Mesenchymal stem cell (in vitro differentiated cells and primary cell): ENCODE measurements at regions not wholly inside any gene's neighbourhood (a gene's known extent, or its start where the extent isn't known, plus 50 kb on each side); places are given as distances from the start of the nearest gene placed in this dataset.

Experiments used
- DNase-seq: peaks from one replicate; pipeline ENCODE4 v3.0.0-alpha.2; 2013
- H2AFZ ChIP-seq: one replicate; pipeline ENCODE4 v1.6.1; 2013; ENCODE audit warnings: low read depth, mild to moderate bottlenecking, control low read depth, inconsistent platforms, low read length, moderate library complexity
- H2AK5ac ChIP-seq: 2 replicates; pipeline ENCODE4 v1.6.1; 2013; ENCODE audit warnings: low read length, moderate library complexity, mild to moderate bottlenecking, inconsistent platforms; ENCODE audit not compliant: severe bottlenecking
- H2BK120ac ChIP-seq: one replicate; pipeline ENCODE4 v1.6.1; 2013; ENCODE audit warnings: low read depth, mild to moderate bottlenecking, inconsistent platforms, low read length, moderate library complexity
- H2BK12ac ChIP-seq, 2 experiments: one replicate each; pipeline ENCODE4 v1.6.1; 2013; ENCODE audit warnings: inconsistent platforms in 2 of 2, low read length in 2 of 2, mild to moderate bottlenecking in 2 of 2, moderate library complexity in 2 of 2, control low read depth in 1 of 2
- H2BK15ac ChIP-seq: one replicate; pipeline ENCODE4 v1.6.1; 2013; ENCODE audit warnings: mild to moderate bottlenecking, low read depth, inconsistent platforms; ENCODE audit not compliant: poor library complexity, severe bottlenecking
- H2BK5ac ChIP-seq: 2 replicates; pipeline ENCODE4 v1.6.1; 2013; ENCODE audit warnings: low read depth, mild to moderate bottlenecking, low read length, control low read depth, inconsistent platforms; ENCODE audit not compliant: poor library complexity, severe bottlenecking
- H3K14ac ChIP-seq, 2 experiments: one replicate each; pipeline ENCODE4 v1.6.1; 2013; ENCODE audit warnings: inconsistent platforms in 2 of 2, low read length in 2 of 2, control low read depth in 1 of 2, mild to moderate bottlenecking in 1 of 2, moderate library complexity in 1 of 2
- H3K18ac ChIP-seq, 2 experiments: one replicate each; pipeline ENCODE4 v1.6.1; 2013; ENCODE audit warnings: inconsistent platforms in 2 of 2, low read length in 2 of 2, control low read depth in 1 of 2, low read depth in 1 of 2, mild to moderate bottlenecking in 1 of 2
- H3K23ac ChIP-seq, 2 experiments: one replicate each; pipeline ENCODE4 v1.6.1; 2013; ENCODE audit warnings: inconsistent platforms in 2 of 2, low read length in 2 of 2, mild to moderate bottlenecking in 2 of 2, moderate library complexity in 2 of 2, control low read depth in 1 of 2
- H3K27ac ChIP-seq: 2 replicates; pipeline ENCODE4 v1.5.1; 2013; ENCODE audit warnings: mild to moderate bottlenecking, moderate library complexity, low read length, control low read depth, inconsistent platforms; ENCODE audit not compliant: poor library complexity, severe bottlenecking
- H3K27me3 ChIP-seq, 2 experiments: 2 replicates each; pipeline versions ENCODE4 v1.6.1 to v1.7.0; 2013; ENCODE audit warnings: low read length in 2 of 2, mild to moderate bottlenecking in 2 of 2, moderate library complexity in 2 of 2, control low read depth in 1 of 2, inconsistent platforms in 1 of 2; ENCODE audit not compliant: control insufficient read depth in 1 of 2, insufficient read depth in 1 of 2
- H3K36me3 ChIP-seq, 2 experiments: 2 replicates each; pipeline versions ENCODE4 v1.6.1 to v1.7.0; 2013; ENCODE audit warnings: low read length in 2 of 2, control low read depth in 1 of 2, inconsistent platforms in 1 of 2, low read depth in 1 of 2, mild to moderate bottlenecking in 1 of 2; ENCODE audit not compliant: insufficient read depth in 2 of 2, control insufficient read depth in 1 of 2
- H3K4ac ChIP-seq, 2 experiments: one replicate each; pipeline ENCODE4 v1.6.1; 2013; ENCODE audit warnings: inconsistent platforms in 2 of 2, low read length in 2 of 2, mild to moderate bottlenecking in 2 of 2, moderate library complexity in 2 of 2, control low read depth in 1 of 2, low read depth in 1 of 2
- H3K4me1 ChIP-seq: 2 replicates; pipeline ENCODE4 v1.6.1; 2013; ENCODE audit warnings: low read depth, low read length, control low read depth; ENCODE audit not compliant: control insufficient read depth, insufficient read depth
- H3K4me2 ChIP-seq: 2 replicates; pipeline ENCODE4 v1.6.1; 2013; ENCODE audit warnings: low read length, mild to moderate bottlenecking, inconsistent platforms; ENCODE audit not compliant: poor library complexity, severe bottlenecking
- H3K4me3 ChIP-seq, 2 experiments: 2 replicates each; pipeline versions ENCODE4 v1.5.1 to v1.7.0; 2013; ENCODE audit warnings: low read length in 2 of 2, mild to moderate bottlenecking in 2 of 2, control low read depth in 1 of 2, low read depth in 1 of 2; ENCODE audit not compliant: insufficient read depth in 1 of 2
- H3K79me1 ChIP-seq: replicated peaks from 2 replicates; pipeline ENCODE4 v1.6.1; 2013; ENCODE audit warnings: mild to moderate bottlenecking, control low read depth, low read length, inconsistent platforms; ENCODE audit not compliant: poor library complexity, severe bottlenecking
- H3K9ac ChIP-seq: 2 replicates; pipeline ENCODE4 v1.7.0; 2013; ENCODE audit warnings: mild to moderate bottlenecking, low read length, moderate library complexity
- H3K9me3 ChIP-seq: 2 replicates; pipeline ENCODE4 v1.7.0; 2013; ENCODE audit warnings: mild to moderate bottlenecking, low read length; ENCODE audit not compliant: control insufficient read depth
- H4K8ac ChIP-seq: one replicate; pipeline ENCODE4 v1.6.1; 2013; ENCODE audit warnings: inconsistent platforms, mild to moderate bottlenecking, low read length, moderate library complexity
- H4K91ac ChIP-seq: one replicate; pipeline ENCODE4 v1.6.1; 2013; ENCODE audit warnings: mild to moderate bottlenecking, low read length, inconsistent platforms
- WGBS: methylation state at CpG from one replicate; pipeline ENCODE4 v1.1.7; 2013; ENCODE audit warnings: mixed read lengths; 5-methylcytosine and 5-hydroxymethylcytosine counted together

DNA sequence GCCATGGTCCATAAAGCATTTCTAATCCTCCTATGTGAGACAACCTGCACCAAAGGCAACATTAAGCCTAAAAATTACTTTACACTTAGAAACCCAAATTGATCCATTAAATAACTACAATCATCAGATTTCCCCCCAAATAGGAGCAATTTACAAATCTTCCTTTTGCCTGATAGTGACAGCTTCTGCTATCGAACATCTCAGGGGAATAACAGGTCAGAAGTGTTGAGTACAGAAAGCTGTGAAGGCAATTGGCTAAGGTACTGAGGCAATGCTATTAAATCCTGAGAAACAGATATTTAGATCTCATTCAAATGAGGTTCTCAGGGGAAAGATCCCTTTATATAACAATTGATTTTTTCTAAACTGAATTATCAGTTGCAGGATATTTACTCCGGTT, 141.1 kb downstream of the PIK3R1 start:
- H2BK5ac ChIP-seq = no peak overlapping the region
- no peak overlapping the region for H2BK12ac ChIP-seq
- no peak overlapping the region for H3K23ac ChIP-seq
- no peak overlapping the region for H2BK15ac ChIP-seq
- no peak overlapping the region for H2BK120ac ChIP-seq
- DNase-seq = no peak
- H4K8ac ChIP-seq = no peak overlapping the region
- no peak overlapping the region for H4K91ac ChIP-seq
- 100% methylated on average over 2 of the region's 2 CpGs for WGBS
- no peaks in the 10 kb centered on the region for H3K27me3 ChIP-seq
- no peak overlapping the region for H2AK5ac ChIP-seq
- no peaks in the 10 kb centered on the region for H3K9me3 ChIP-seq
- no peaks in the 10 kb centered on the region for H3K36me3 ChIP-seq
- no peak overlapping the region for H3K27ac ChIP-seq
- H2AFZ ChIP-seq = no peak overlapping the region
- no peak overlapping the region for H3K4ac ChIP-seq
- H3K14ac ChIP-seq = no peak overlapping the region
- no peaks in the 10 kb centered on the region for H3K79me1 ChIP-seq
- H3K4me3 ChIP-seq = no peak overlapping the region
- no peak overlapping the region for H3K9ac ChIP-seq
- no peaks in the 10 kb centered on the region for H3K4me1 ChIP-seq
- H3K4me2 ChIP-seq = no peak overlapping the region
- H3K18ac ChIP-seq = no peak overlapping the region

DNA sequence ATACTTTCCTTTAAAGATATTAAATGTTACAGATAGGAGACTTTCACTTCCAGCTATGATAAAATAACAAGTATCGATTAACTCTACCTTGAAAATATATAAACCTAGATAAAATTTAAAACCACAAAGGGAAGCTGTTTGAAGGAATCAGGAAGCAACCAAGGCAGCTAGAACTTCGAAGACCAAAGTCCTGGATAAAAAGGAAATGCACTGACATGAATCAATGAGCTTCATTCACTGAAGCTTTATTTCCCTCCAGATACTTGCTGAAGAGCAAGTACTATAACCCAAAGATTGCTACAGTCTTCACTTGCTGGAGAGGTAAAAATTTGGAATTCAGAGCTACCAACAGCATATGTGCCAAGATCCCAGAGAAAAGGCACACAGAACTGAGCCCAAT, 144.1 kb downstream of the PIK3R1 start:
- Histone ChIP-seq H2BK5ac (no peak overlapping the region), H2BK12ac (no peak overlapping the region), H3K9ac (no peak overlapping the region), H3K23ac (no peak overlapping the region), H3K27ac (no peak overlapping the region), H2AK5ac (no peak overlapping the region), H3K36me3 (no peaks in the 10 kb centered on the region), H3K27me3 (no peaks in the 10 kb centered on the region), H2BK15ac (no peak overlapping the region), H3K9me3 (peaks cover 13% of the 10 kb centered on the region), H3K4me2 (no peak overlapping the region), H2BK120ac (no peak overlapping the region), H3K18ac (no peak overlapping the region), H3K4ac (no peak overlapping the region), H3K4me1 (no peaks in the 10 kb centered on the region), H4K8ac (no peak overlapping the region), H3K79me1 (no peaks in the 10 kb centered on the region), H3K14ac (no peak overlapping the region), H2AFZ (no peak overlapping the region), H3K4me3 (no peak overlapping the region), H4K91ac (no peak overlapping the region)
- DNase-seq = no peak
- 100% methylated on average over 1 of the region's 2 CpGs for WGBS

DNA sequence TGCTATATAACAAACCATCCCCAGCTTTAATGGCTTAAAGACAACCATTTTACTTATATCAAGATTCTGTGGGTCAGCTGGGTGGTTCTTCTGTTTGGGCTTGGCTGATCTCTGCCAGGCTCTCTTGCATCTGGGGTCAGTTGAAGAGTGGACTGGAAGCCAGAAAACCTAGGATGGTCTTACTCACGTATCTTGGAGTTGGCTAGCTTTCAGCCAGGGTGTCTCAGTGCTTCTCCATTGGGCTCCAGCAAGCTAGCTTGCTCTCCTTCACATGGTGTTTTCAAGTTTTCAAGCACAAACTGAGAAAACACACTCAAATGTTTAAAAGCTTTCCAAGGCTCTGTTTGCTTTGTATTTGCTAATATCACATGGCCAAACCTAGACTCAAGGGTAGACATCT, 146.8 kb downstream of the PIK3R1 start:
- Histone ChIP-seq H2AFZ (no peak overlapping the region), H3K9me3 (peaks cover 13% of the 10 kb centered on the region), H3K9ac (no peak overlapping the region), H2AK5ac (no peak overlapping the region), H4K8ac (no peak overlapping the region), H2BK15ac (no peak overlapping the region), H3K4me1 (no peaks in the 10 kb centered on the region), H3K23ac (no peak overlapping the region), H3K4ac (no peak overlapping the region), H3K18ac (no peak overlapping the region), H2BK120ac (no peak overlapping the region), H3K36me3 (no peaks in the 10 kb centered on the region), H3K4me3 (no peak overlapping the region), H3K79me1 (no peaks in the 10 kb centered on the region), H3K27me3 (no peaks in the 10 kb centered on the region), H3K27ac (no peak overlapping the region), H3K14ac (no peak overlapping the region), H2BK12ac (no peak overlapping the region), H2BK5ac (no peak overlapping the region), H4K91ac (no peak overlapping the region), H3K4me2 (no peak overlapping the region)
- WGBS = 91% methylated on average over 1 of the region's 1 CpG
- DNase-seq = no peak

DNA sequence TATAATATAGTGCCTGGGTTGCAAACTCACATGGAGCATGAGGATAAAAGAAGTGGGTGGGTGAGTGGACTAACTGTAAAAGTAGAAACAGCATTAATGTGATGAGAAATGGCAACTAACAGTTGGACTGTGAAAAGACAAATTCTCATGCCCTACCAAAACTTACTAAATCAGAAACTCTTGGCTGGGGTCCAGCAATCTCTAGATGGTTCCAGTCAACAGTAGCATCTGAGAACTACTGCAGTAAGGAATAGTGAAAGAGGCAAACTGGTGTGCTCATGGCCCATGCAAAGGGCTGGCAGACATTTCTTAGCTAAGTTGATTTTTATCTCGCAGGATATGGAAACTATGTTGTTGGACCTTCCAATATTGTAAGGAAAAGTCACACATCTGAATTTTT, 150.3 kb downstream of the PIK3R1 start:
- no peak overlapping the region for H2AK5ac ChIP-seq

More for the DNA sequence above, 150.3 kb downstream of the PIK3R1 start:
- H3K4me2 ChIP-seq = no peak overlapping the region
- H3K27me3 ChIP-seq = no peaks in the 10 kb centered on the region
- no peak overlapping the region for H3K9ac ChIP-seq
- H3K18ac ChIP-seq = no peak overlapping the region
- no peak for DNase-seq
- H3K9me3 ChIP-seq = peaks cover 13% of the 10 kb centered on the region
- no peak overlapping the region for H3K23ac ChIP-seq
- no peaks in the 10 kb centered on the region for H3K4me1 ChIP-seq
- H2AFZ ChIP-seq = no peak overlapping the region
- H2BK15ac ChIP-seq = no peak overlapping the region
- WGBS = no CpG with 5 or more reads among the region's 1 CpG
- no peak overlapping the region for H4K91ac ChIP-seq
- no peak overlapping the region for H2BK12ac ChIP-seq
- H2BK5ac ChIP-seq = no peak overlapping the region
- H3K27ac ChIP-seq = no peak overlapping the region
- H3K4me3 ChIP-seq = no peak overlapping the region
- no peaks in the 10 kb centered on the region for H3K36me3 ChIP-seq
- H3K4ac ChIP-seq = no peak overlapping the region
- no peaks in the 10 kb centered on the region for H3K79me1 ChIP-seq
- H4K8ac ChIP-seq = no peak overlapping the region
- H3K14ac ChIP-seq = no peak overlapping the region
- H2BK120ac ChIP-seq = no peak overlapping the region
